ENCODE measurements at regions not wholly inside any gene's neighbourhood (a gene's known extent, or its start where the extent isn't known, plus 50 kb on each side); places are given as distances from the start of the nearest gene placed in this dataset.

- H3K27me3 ChIP-seq = no peaks in the 10 kb centered on the region
- no peaks in the 10 kb centered on the region for H3K36me3 ChIP-seq (ENCODE audit: low read depth, missing control alignments)
- no peaks in the 10 kb centered on the region for H3K4me1 ChIP-seq
- no peak overlapping the region for H3K4me3 ChIP-seq
- no peak for DNase-seq
- intact Hi-C loops (cut with DNase I; ENCODE audit: low total_unique reads) = no loop called here
- no peak overlapping the region for H3K27ac ChIP-seq
- no peaks in the 10 kb centered on the region for H3K9me3 ChIP-seq
- no peak for TF ChIP-seq CTCF (IDR thresholded peaks at IDR 0.05)
- 70 to 77% methylated on average over 7 of the region's 7 CpGs for WGBS, 2 donors
Measured at GRCh38 chr9:1946526-1947283, 68.4 kb upstream of the SMARCA2 start.

- Histone ChIP-seq H3K27ac (no peak overlapping the region), H3K27me3 (no peaks in the 10 kb centered on the region), H3K4me1 (no peaks in the 10 kb centered on the region), H3K4me3 (no peak overlapping the region), H3K9me3 (no peaks in the 10 kb centered on the region), H3K36me3 (ENCODE audit: low read depth, missing control alignments) (no peaks in the 10 kb centered on the region)
- 72% methylated on average over 4 of the region's 4 CpGs for WGBS, 2 donors
- TF ChIP-seq CTCF (IDR thresholded peaks at IDR 0.05) = no peak
- no peak for TF ChIP-seq POLR2A (IDR thresholded peaks at IDR 0.05)
- DNase-seq = no peak
- intact Hi-C loops (cut with DNase I; ENCODE audit: low total_unique reads) = no loop called here
Measured at GRCh38 chr9:1947438-1947837, 67.7 kb upstream of the SMARCA2 start.

- TF ChIP-seq CTCF (IDR thresholded peaks at IDR 0.05) (no peak), POLR2A (IDR thresholded peaks at IDR 0.05) (no peak)
- H3K36me3 ChIP-seq (ENCODE audit: low read depth, missing control alignments) = no peaks in the 10 kb centered on the region
- H3K27ac ChIP-seq = no peak overlapping the region
- no peaks in the 10 kb centered on the region for H3K27me3 ChIP-seq
- H3K4me3 ChIP-seq = no peak overlapping the region
- H3K9me3 ChIP-seq = no peaks in the 10 kb centered on the region
- no peaks in the 10 kb centered on the region for H3K4me1 ChIP-seq
- DNase-seq = no peak
- WGBS, 2 donors = 87 to 94% methylated on average over 4 of the region's 4 CpGs
- intact Hi-C loops (cut with DNase I; ENCODE audit: low total_unique reads) = no loop called here
Measured at GRCh38 chr9:1948541-1948940, 66.6 kb upstream of the SMARCA2 start.

DNA sequence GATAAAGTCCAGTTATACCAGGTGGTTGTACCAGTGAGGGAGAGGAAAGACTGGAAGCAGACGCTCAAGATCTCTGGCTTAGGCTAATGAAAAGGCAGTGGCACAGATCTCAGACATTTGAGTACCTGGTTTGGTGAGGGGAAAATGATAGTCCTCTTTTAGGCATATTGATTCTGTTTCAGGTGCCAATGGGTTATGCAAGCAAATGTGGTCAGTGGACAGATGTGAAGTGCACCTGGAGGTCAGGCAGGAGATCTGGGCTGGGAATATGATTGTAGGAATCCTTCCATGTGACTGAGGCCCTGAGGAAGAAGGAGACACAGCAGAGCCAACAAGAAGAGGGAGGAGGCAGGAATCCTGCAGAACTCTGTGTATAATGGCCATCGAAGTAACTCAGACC, 63.7 kb upstream of the SMARCA2 start:
- Histone ChIP-seq H3K27ac (no peak overlapping the region), H3K4me1 (no peaks in the 10 kb centered on the region), H3K27me3 (no peaks in the 10 kb centered on the region), H3K4me3 (no peak overlapping the region), H3K9me3 (no peaks in the 10 kb centered on the region), H3K36me3 (ENCODE audit: low read depth, missing control alignments) (no peaks in the 10 kb centered on the region)
- 82 to 92% methylated on average over 2 of the region's 2 CpGs for WGBS, 2 donors
- TF ChIP-seq POLR2A (IDR thresholded peaks at IDR 0.05) (no peak), CTCF (IDR thresholded peaks at IDR 0.05) (no peak)
- no peak for DNase-seq
- intact Hi-C loops (cut with DNase I; ENCODE audit: low total_unique reads) = no loop called here

- DNase-seq = no peak
- WGBS, 2 donors = 88 to 98% methylated on average over 3 of the region's 3 CpGs
- Histone ChIP-seq H3K9me3 (no peaks in the 10 kb centered on the region), H3K4me3 (no peak overlapping the region), H3K36me3 (ENCODE audit: low read depth, missing control alignments) (no peaks in the 10 kb centered on the region), H3K27ac (no peak overlapping the region), H3K4me1 (no peaks in the 10 kb centered on the region), H3K27me3 (no peaks in the 10 kb centered on the region)
- no peak for TF ChIP-seq CTCF (IDR thresholded peaks at IDR 0.05)
- no peak for TF ChIP-seq POLR2A (IDR thresholded peaks at IDR 0.05)
- intact Hi-C loops (cut with DNase I; ENCODE audit: low total_unique reads) = no loop called here
Measured at GRCh38 chr9:1952001-1952400, 63.1 kb upstream of the SMARCA2 start.

Measured in testis (tissue), 2 donors.